WTC11 (cell line): ENCODE measurements at regions not wholly inside any gene's neighbourhood (a gene's known extent, or its start where the extent isn't known, plus 50 kb on each side); places are given as distances from the start of the nearest gene placed in this dataset.

Source experiments
- ATAC-seq: fragments of 200-7000 bp; cut with Tn5 transposase; 2 replicates; pipeline ENCODE4 v1.10.0; 2021; ENCODE audit warnings: mild to moderate bottlenecking, moderate library complexity
- CTCF ChIA-PET: fragments of 300-600 bp; sonication (Branson Sonifier 250); formaldehyde crosslinking; loops from one replicate; lab custom pipeline; 2021; ENCODE audit warnings: antibody characterized with exemption; lab: Charles Lee
- POLR2A ChIA-PET: fragments of 350-600 bp; sonication (Branson Sonifier 250); formaldehyde crosslinking; loops from one replicate; lab custom pipeline; 2021; ENCODE audit warnings: antibody characterized with exemption; lab: Charles Lee
- DNase-seq: peaks from one replicate; pipeline ENCODE4 v3.0.0; 2021; ENCODE audit warnings: low spot score
- H3K27ac Mint-ChIP-seq: 2 replicates; pipeline ENCODE4 v1.8.0; 2021; ENCODE audit warnings: mixed read lengths
- H3K27me3 Mint-ChIP-seq: 2 replicates; pipeline ENCODE4 v1.8.0; 2021; ENCODE audit warnings: low read depth, mild to moderate bottlenecking, moderate library complexity, mixed read lengths
- H3K36me3 Mint-ChIP-seq: 2 replicates; pipeline ENCODE4 v1.8.0; 2021; ENCODE audit warnings: mixed read lengths
- H3K4me1 Mint-ChIP-seq: 2 replicates; pipeline ENCODE4 v1.8.0; 2022; ENCODE audit warnings: mixed read lengths
- H3K4me3 Mint-ChIP-seq: 2 replicates; pipeline ENCODE4 v1.8.0; 2021; ENCODE audit warnings: mild to moderate bottlenecking, moderate library complexity, mixed read lengths
- H3K9me3 Mint-ChIP-seq: 2 replicates; pipeline ENCODE4 v1.8.0; 2021; ENCODE audit warnings: mixed read lengths
- CREM ChIP-seq: sonication (generic); formaldehyde crosslinking; IDR thresholded peaks from 2 replicates; pipeline ENCODE4 v1.8.1; 2022; ENCODE audit warnings: mild to moderate bottlenecking, missing genetic modification reagents, moderate library complexity
- CTCF ChIP-seq: fragments of 200-600 bp; IDR thresholded peaks from 2 replicates; pipeline ENCODE4 v1.8.0; 2022; ENCODE audit warnings: antibody characterized with exemption
- GRHL2 ChIP-seq: fragments of 250-450 bp; sonication (Bioruptor Pico); IDR thresholded peaks from 2 replicates; pipeline ENCODE4 v1.8.0; 2022; ENCODE audit warnings: mild to moderate bottlenecking, moderate library complexity; ENCODE audit not compliant: insufficient replicate concordance, severe bottlenecking
- HMGXB4 ChIP-seq: sonication (generic); formaldehyde crosslinking; IDR thresholded peaks from 2 replicates; pipeline ENCODE4 v1.8.1; 2023; ENCODE audit warnings: mild to moderate bottlenecking, moderate library complexity, missing genetic modification reagents
- IRF1 ChIP-seq: sonication (generic); formaldehyde crosslinking; IDR thresholded peaks from 2 replicates; pipeline ENCODE4 v1.8.0; 2023; ENCODE audit warnings: missing genetic modification reagents
- IRF2 ChIP-seq: sonication (generic); formaldehyde crosslinking; IDR thresholded peaks from 2 replicates; pipeline ENCODE4 v1.8.0; 2022; ENCODE audit warnings: low read depth, missing genetic modification reagents, borderline replicate concordance
- MAX ChIP-seq: sonication (generic); formaldehyde crosslinking; IDR thresholded peaks from 2 replicates; pipeline ENCODE4 v1.8.0; 2022; ENCODE audit warnings: mild to moderate bottlenecking, missing genetic modification reagents
- MXD4 ChIP-seq: fragments of 250-450 bp; sonication (Bioruptor Pico); IDR thresholded peaks from 2 replicates; pipeline ENCODE4 v1.8.0; 2021; ENCODE audit warnings: mild to moderate bottlenecking, moderate library complexity, borderline replicate concordance
- NFYB ChIP-seq: sonication (generic); formaldehyde crosslinking; conservative IDR thresholded peaks from 2 replicates; pipeline ENCODE4 v1.8.0; 2022; ENCODE audit warnings: low read depth, missing genetic modification reagents
- OVOL2 ChIP-seq: fragments of 250-450 bp; sonication (Bioruptor Pico); IDR thresholded peaks from 2 replicates; pipeline ENCODE4 v1.9.0; 2021; ENCODE audit warnings: mild to moderate bottlenecking, borderline replicate concordance
- PRRX2 ChIP-seq: fragments of 250-450 bp; sonication (Bioruptor Pico); IDR thresholded peaks from 2 replicates; pipeline ENCODE4 v1.8.0; 2021; ENCODE audit warnings: mild to moderate bottlenecking
- RORB ChIP-seq: fragments of 250-450 bp; sonication (Bioruptor Pico); IDR thresholded peaks from 2 replicates; pipeline ENCODE4 v1.9.0; 2021; ENCODE audit warnings: mild to moderate bottlenecking
- SMAD3 ChIP-seq: sonication (generic); formaldehyde crosslinking; IDR thresholded peaks from 2 replicates; pipeline ENCODE4 v1.8.0; 2022; ENCODE audit warnings: missing genetic modification reagents, mild to moderate bottlenecking, borderline replicate concordance
- SMAD4 ChIP-seq: sonication (generic); formaldehyde crosslinking; IDR thresholded peaks from 2 replicates; pipeline ENCODE4 v1.8.0; 2022; ENCODE audit warnings: mild to moderate bottlenecking, missing genetic modification reagents
- USF2 ChIP-seq: sonication (generic); formaldehyde crosslinking; IDR thresholded peaks from 2 replicates; pipeline ENCODE4 v1.8.1; 2023; ENCODE audit warnings: mild to moderate bottlenecking, missing genetic modification reagents, moderate library complexity
- ZNF138 ChIP-seq: sonication (generic); formaldehyde crosslinking; conservative IDR thresholded peaks from 2 replicates; pipeline ENCODE4 v1.8.1; 2022; ENCODE audit warnings: mild to moderate bottlenecking, moderate library complexity, missing genetic modification reagents
- ZNF219 ChIP-seq: sonication (generic); formaldehyde crosslinking; IDR thresholded peaks from 2 replicates; pipeline ENCODE4 v1.8.0; 2023; ENCODE audit warnings: missing genetic modification reagents, mild to moderate bottlenecking, borderline replicate concordance
- ZNF232 ChIP-seq: sonication (generic); formaldehyde crosslinking; IDR thresholded peaks from 2 replicates; pipeline ENCODE4 v1.8.0; 2022; ENCODE audit warnings: mild to moderate bottlenecking, missing genetic modification reagents
- ZNF281 ChIP-seq: sonication (generic); formaldehyde crosslinking; IDR thresholded peaks from 2 replicates; pipeline ENCODE4 v1.8.0; 2023; ENCODE audit warnings: mild to moderate bottlenecking, missing genetic modification reagents
- ZNF512 ChIP-seq: sonication (generic); formaldehyde crosslinking; IDR thresholded peaks from 2 replicates; pipeline ENCODE4 v1.8.1; 2022; ENCODE audit warnings: missing genetic modification reagents, borderline replicate concordance

- ChIA-PET CTCF (interaction anchor here (0.7 to 1.3 kb wide), 3 partner anchors 10 to 126 kb away, joined by 3 to 4 read pairs (median 3); no protein-coding TSS in a partner anchor), POLR2A (no interaction called here)
- ATAC-seq (no peak), DNase-seq (no peak)
- Mint-ChIP-seq H3K4me3 (no peak overlapping the region), H3K27me3 (no peaks in the 10 kb centered on the region), H3K36me3 (no peaks in the 10 kb centered on the region), H3K27ac (no peak overlapping the region), H3K4me1 (no peaks in the 10 kb centered on the region), H3K9me3 (no peaks in the 10 kb centered on the region)
- TF ChIP-seq ZNF512 (CRISPR knock-in tag): no peak
These were observed 99.5 kb upstream of the NPAS2 start for GRCh38 chr2:100720445-100720844.

- Mint-ChIP-seq H3K27ac (no peak overlapping the region), H3K9me3 (no peaks in the 10 kb centered on the region; the same call in 1 of the 2 replicates), H3K36me3 (no peaks in the 10 kb centered on the region), H3K4me1 (peaks cover 6% of the 10 kb centered on the region), H3K4me3 (no peak overlapping the region), H3K27me3 (no peaks in the 10 kb centered on the region)
- ChIA-PET CTCF (no interaction called here), POLR2A (no interaction called here)
- no peak for TF ChIP-seq CREM (CRISPR knock-in tag)
- TF ChIP-seq ZNF138: no peak
- no peak for TF ChIP-seq ZNF232 (CRISPR knock-in tag)
- no peak for TF ChIP-seq GRHL2
- TF ChIP-seq PRRX2 (CRISPR knock-in tag): no peak
- TF ChIP-seq IRF1 (CRISPR knock-in tag): no peak
- no peak for TF ChIP-seq SMAD3 (CRISPR knock-in tag)
- TF ChIP-seq CTCF: no peak
- no peak for TF ChIP-seq OVOL2 (CRISPR knock-in tag)
- TF ChIP-seq RORB: no peak
- no peak for TF ChIP-seq SMAD4 (CRISPR knock-in tag)
- no peak for TF ChIP-seq HMGXB4 (CRISPR knock-in tag)
- no peak for TF ChIP-seq MXD4 (CRISPR knock-in tag)
- TF ChIP-seq ZNF219: no peak
- no peak for TF ChIP-seq IRF2
- TF ChIP-seq USF2 (CRISPR knock-in tag): no peak
- DNase-seq (no peak), ATAC-seq (no peak)
These were observed 98.2 kb upstream of the NPAS2 start for GRCh38 chr2:100721693-100722092.

- no peak for DNase-seq
- CTCF ChIA-PET: no interaction called here
- Mint-ChIP-seq H3K4me1 (peaks cover 10% of the 10 kb centered on the region), H3K9me3 (no peaks in the 10 kb centered on the region; the same call in 1 of the 2 replicates), H3K27ac (no peak overlapping the region), H3K4me3 (no peak overlapping the region), H3K27me3 (no peaks in the 10 kb centered on the region), H3K36me3 (no peaks in the 10 kb centered on the region)
- no peak for ATAC-seq
- POLR2A ChIA-PET: no interaction called here
- TF ChIP-seq MAX (CRISPR knock-in tag) (no peak), NFYB (no peak), ZNF281 (no peak)
These were observed 97.8 kb upstream of the NPAS2 start for GRCh38 chr2:100722125-100722524.
